HAP-1 (cell line): ENCODE measurements at regions not wholly inside any gene's neighbourhood (a gene's known extent, or its start where the extent isn't known, plus 50 kb on each side); places are given as distances from the start of the nearest gene placed in this dataset.

Source experiments
- DNase-seq, 2 experiments: peaks; one replicate each; pipeline ENCODE4 v3.0.0-alpha.2; 2016 to 2020; ENCODE audit warnings: low spot score in 2 of 2
- H3K27me3 ChIP-seq: fragments of 250-450 bp; sonication (Bioruptor Pico); 2 replicates; pipeline ENCODE4 v1.5.1; 2020; ENCODE audit warnings: low read depth, mild to moderate bottlenecking, moderate library complexity
- H3K36me3 ChIP-seq: fragments of 250-450 bp; sonication (Bioruptor Pico); replicated peaks from 2 replicates; pipeline ENCODE4 v1.5.1; 2020; ENCODE audit warnings: mild to moderate bottlenecking
- H3K4me1 ChIP-seq: fragments of 250-450 bp; sonication (Bioruptor Pico); 2 replicates; pipeline ENCODE4 v1.5.1; 2020; ENCODE audit warnings: mild to moderate bottlenecking
- H3K4me3 ChIP-seq: fragments of 250-450 bp; sonication (Bioruptor Pico); 2 replicates; pipeline ENCODE4 v1.5.1; 2020; ENCODE audit warnings: mild to moderate bottlenecking, moderate library complexity
- H3K9me3 ChIP-seq: fragments of 250-450 bp; sonication (Bioruptor Pico); 2 replicates; pipeline ENCODE4 v1.5.1; 2020; ENCODE audit warnings: mild to moderate bottlenecking, moderate library complexity
- in situ Hi-C: fragments of 300-500 bp; cut with MboI; formaldehyde crosslinking; loops from 3 replicates; pipeline ENCODE4 v1.14.3; 2020; ENCODE audit warnings: low sequenced_read_pairs, inconsistent platforms, mixed read lengths

- no peaks in the 10 kb centered on the region for H3K4me1 ChIP-seq
- in situ Hi-C loops = no loop called here
- no peak for DNase-seq
- H3K4me3 ChIP-seq = no peak overlapping the region
- H3K27me3 ChIP-seq = no peaks in the 10 kb centered on the region
- no peaks in the 10 kb centered on the region for H3K9me3 ChIP-seq
- H3K36me3 ChIP-seq = no peaks in the 10 kb centered on the region
Observed at GRCh38 chr4:62901101-62901500, 1508.1 kb downstream of the TECRL start.

GRCh38 chr4:62899646-62900364, 1509.4 kb downstream of the TECRL start:
- no peaks in the 10 kb centered on the region for H3K36me3 ChIP-seq
- in situ Hi-C loops = no loop called here

GRCh38 chr4:62898115-62898514, 1511.1 kb downstream of the TECRL start:
- Histone ChIP-seq H3K27me3 (no peaks in the 10 kb centered on the region), H3K4me1 (no peaks in the 10 kb centered on the region), H3K4me3 (no peak overlapping the region), H3K36me3 (no peaks in the 10 kb centered on the region), H3K9me3 (no peaks in the 10 kb centered on the region)
- DNase-seq = no peak
- in situ Hi-C loops = no loop called here

More at GRCh38 chr4:62899646-62900364, 1509.4 kb downstream of the TECRL start:
- Histone ChIP-seq H3K4me1 (no peaks in the 10 kb centered on the region), H3K27me3 (no peaks in the 10 kb centered on the region), H3K9me3 (no peaks in the 10 kb centered on the region), H3K4me3 (no peak overlapping the region)
- DNase-seq = peak in 1 of 2 experiments; percentile 25

GRCh38 chr4:62896721-62897120, 1512.5 kb downstream of the TECRL start:
- no peak for DNase-seq
- in situ Hi-C loops = no loop called here
- Histone ChIP-seq H3K4me3 (no peak overlapping the region), H3K9me3 (no peaks in the 10 kb centered on the region), H3K4me1 (no peaks in the 10 kb centered on the region), H3K36me3 (no peaks in the 10 kb centered on the region), H3K27me3 (no peaks in the 10 kb centered on the region)

- in situ Hi-C loops = no loop called here
- DNase-seq = no peak
- Histone ChIP-seq H3K4me3 (no peak overlapping the region), H3K4me1 (peaks cover 8% of the 10 kb centered on the region; the same call in 1 of the 2 replicates), H3K9me3 (no peaks in the 10 kb centered on the region), H3K27me3 (no peaks in the 10 kb centered on the region), H3K36me3 (no peaks in the 10 kb centered on the region)
Observed at GRCh38 chr4:62881901-62882300, 1527.3 kb downstream of the TECRL start.

- Histone ChIP-seq H3K4me3 (no peak overlapping the region), H3K4me1 (peaks cover 8% of the 10 kb centered on the region; the same call in 1 of the 2 replicates), H3K36me3 (no peaks in the 10 kb centered on the region), H3K27me3 (no peaks in the 10 kb centered on the region), H3K9me3 (no peaks in the 10 kb centered on the region)
- no peak for DNase-seq
- in situ Hi-C loops = no loop called here
Observed at GRCh38 chr4:62881210-62881609, 1528.0 kb downstream of the TECRL start.

GRCh38 chr4:62872856-62873255, 1536.4 kb downstream of the TECRL start:
- Histone ChIP-seq H3K9me3 (no peaks in the 10 kb centered on the region), H3K36me3 (no peaks in the 10 kb centered on the region), H3K4me1 (peaks cover 6% of the 10 kb centered on the region; the same call in 1 of the 2 replicates), H3K27me3 (no peaks in the 10 kb centered on the region), H3K4me3 (no peak overlapping the region)
- DNase-seq = no peak
- in situ Hi-C loops = no loop called here

GRCh38 chr4:62871078-62871477, 1538.2 kb downstream of the TECRL start:
- no peak for DNase-seq
- Histone ChIP-seq H3K4me1 (peaks cover 6% of the 10 kb centered on the region; the same call in 1 of the 2 replicates), H3K27me3 (no peaks in the 10 kb centered on the region), H3K36me3 (no peaks in the 10 kb centered on the region), H3K4me3 (no peak overlapping the region), H3K9me3 (no peaks in the 10 kb centered on the region)
- in situ Hi-C loops = no loop called here

- Histone ChIP-seq H3K9me3 (no peaks in the 10 kb centered on the region), H3K36me3 (no peaks in the 10 kb centered on the region), H3K4me1 (peaks cover 6% of the 10 kb centered on the region; the same call in 1 of the 2 replicates), H3K4me3 (no peak overlapping the region), H3K27me3 (no peaks in the 10 kb centered on the region)
- no peak for DNase-seq
- in situ Hi-C loops = no loop called here
Observed at GRCh38 chr4:62870451-62870850, 1538.8 kb downstream of the TECRL start.

GRCh38 chr4:62865261-62865660, 1544.0 kb downstream of the TECRL start:
- Histone ChIP-seq H3K27me3 (no peaks in the 10 kb centered on the region), H3K36me3 (no peaks in the 10 kb centered on the region), H3K4me1 (peaks cover under 1% of the 10 kb centered on the region), H3K9me3 (no peaks in the 10 kb centered on the region), H3K4me3 (no peak overlapping the region)
- no peak for DNase-seq
- in situ Hi-C loops = no loop called here

- Histone ChIP-seq H3K4me1 (peaks cover 5% of the 10 kb centered on the region; the same call in 1 of the 2 replicates), H3K36me3 (no peaks in the 10 kb centered on the region), H3K4me3 (no peak overlapping the region), H3K27me3 (no peaks in the 10 kb centered on the region), H3K9me3 (no peaks in the 10 kb centered on the region)
- in situ Hi-C loops = no loop called here
- no peak for DNase-seq
Observed at GRCh38 chr4:62849696-62850095, 1559.6 kb downstream of the TECRL start.

- Histone ChIP-seq H3K4me1 (no peaks in the 10 kb centered on the region), H3K27me3 (no peaks in the 10 kb centered on the region), H3K9me3 (no peaks in the 10 kb centered on the region), H3K36me3 (no peaks in the 10 kb centered on the region), H3K4me3 (no peak overlapping the region)
- DNase-seq = no peak
- in situ Hi-C loops = no loop called here
Observed at GRCh38 chr4:62835631-62836030, 1573.6 kb downstream of the TECRL start.

- DNase-seq = no peak
- Histone ChIP-seq H3K27me3 (no peaks in the 10 kb centered on the region), H3K4me1 (no peaks in the 10 kb centered on the region), H3K36me3 (no peaks in the 10 kb centered on the region), H3K9me3 (no peaks in the 10 kb centered on the region), H3K4me3 (no peak overlapping the region)
- in situ Hi-C loops = no loop called here
Observed at GRCh38 chr4:62822306-62822705, 1586.9 kb downstream of the TECRL start.

GRCh38 chr4:62816566-62816965, 1592.7 kb downstream of the TECRL start:
- Histone ChIP-seq H3K9me3 (no peaks in the 10 kb centered on the region), H3K4me3 (no peak overlapping the region), H3K36me3 (no peaks in the 10 kb centered on the region), H3K27me3 (no peaks in the 10 kb centered on the region), H3K4me1 (peaks cover 6% of the 10 kb centered on the region; the same call in 1 of the 2 replicates)
- in situ Hi-C loops = no loop called here
- DNase-seq = peak in 1 of 2 experiments; percentile 7
